ENCODE measurements at regions not wholly inside any gene's neighbourhood (a gene's known extent, or its start where the extent isn't known, plus 50 kb on each side); places are given as distances from the start of the nearest gene placed in this dataset.

DNA sequence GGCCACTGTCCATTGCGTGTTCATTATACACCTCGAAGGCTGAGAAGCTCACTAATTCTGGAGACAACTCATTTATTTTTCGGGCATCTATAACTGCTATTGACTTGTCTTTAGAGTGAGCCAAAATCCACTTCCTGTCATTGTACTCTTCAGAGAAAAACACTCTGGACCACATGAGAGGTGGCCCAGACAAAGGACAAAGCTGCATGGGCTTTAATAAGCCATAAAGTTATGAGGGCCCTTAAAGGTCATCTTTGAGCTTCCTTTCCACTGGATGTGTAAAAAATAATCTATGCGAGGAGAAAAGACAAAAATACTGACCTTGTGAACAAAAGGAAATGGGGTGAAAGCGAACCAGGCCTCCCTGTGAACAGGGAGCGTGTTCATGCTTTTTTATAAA, 63.5 kb upstream of the ZC3H12C start:
- no peaks in the 10 kb centered on the region for H3K36me3 ChIP-seq
- H3K9me3 ChIP-seq = no peaks in the 10 kb centered on the region
- no peaks in the 10 kb centered on the region for H3K4me1 ChIP-seq (replicated peaks)
- WGBS = 67% methylated on average over 6 of the region's 6 CpGs
- no peak for DNase-seq (ENCODE audit: low spot score)
- no peak overlapping the region for H3K27ac ChIP-seq
- no peaks in the 10 kb centered on the region for H3K27me3 ChIP-seq (replicated peaks; ENCODE audit: insufficient read depth)
- no peak for TF ChIP-seq POLR2AphosphoS5 (IDR thresholded peaks at IDR 0.05)
- TF ChIP-seq CTCF (IDR thresholded peaks at IDR 0.05) = no peak
- no peak for TF ChIP-seq POLR2A (IDR thresholded peaks at IDR 0.05)
- no peak overlapping the region for H3K4me3 ChIP-seq
- intact Hi-C loops (cut with DNase I) = no loop called here

GRCh38 chr11:110031171-110031570, 62.0 kb upstream of the ZC3H12C start:
- H3K36me3 ChIP-seq = no peaks in the 10 kb centered on the region
- H3K27me3 ChIP-seq (replicated peaks; ENCODE audit: insufficient read depth) = no peaks in the 10 kb centered on the region
- no peak overlapping the region for H3K4me3 ChIP-seq
- no peak overlapping the region for H3K27ac ChIP-seq
- no peaks in the 10 kb centered on the region for H3K9me3 ChIP-seq
- DNase-seq (ENCODE audit: low spot score) = no peak
- H3K4me1 ChIP-seq (replicated peaks) = no peaks in the 10 kb centered on the region
- 75% methylated on average over 2 of the region's 2 CpGs for WGBS
- no peak for TF ChIP-seq POLR2A (IDR thresholded peaks at IDR 0.05)
- TF ChIP-seq POLR2AphosphoS5 (IDR thresholded peaks at IDR 0.05) = no peak
- no peak for TF ChIP-seq CTCF (IDR thresholded peaks at IDR 0.05)
- intact Hi-C loops (cut with DNase I) = no loop called here

- H3K9me3 ChIP-seq = no peaks in the 10 kb centered on the region
- H3K27me3 ChIP-seq (replicated peaks; ENCODE audit: insufficient read depth) = no peaks in the 10 kb centered on the region
- no peak for DNase-seq (ENCODE audit: low spot score)
- TF ChIP-seq POLR2A (IDR thresholded peaks at IDR 0.05) (no peak), CTCF (IDR thresholded peaks at IDR 0.05) (no peak), POLR2AphosphoS5 (IDR thresholded peaks at IDR 0.05) (no peak)
- no peaks in the 10 kb centered on the region for H3K36me3 ChIP-seq
- H3K4me3 ChIP-seq = no peak overlapping the region
- no peak overlapping the region for H3K27ac ChIP-seq
- 68% methylated on average over 5 of the region's 5 CpGs for WGBS
- intact Hi-C loops (cut with DNase I) = no loop called here
- H3K4me1 ChIP-seq (replicated peaks) = no peaks in the 10 kb centered on the region
Measured at GRCh38 chr11:110032259-110032658, 60.9 kb upstream of the ZC3H12C start.

DNA sequence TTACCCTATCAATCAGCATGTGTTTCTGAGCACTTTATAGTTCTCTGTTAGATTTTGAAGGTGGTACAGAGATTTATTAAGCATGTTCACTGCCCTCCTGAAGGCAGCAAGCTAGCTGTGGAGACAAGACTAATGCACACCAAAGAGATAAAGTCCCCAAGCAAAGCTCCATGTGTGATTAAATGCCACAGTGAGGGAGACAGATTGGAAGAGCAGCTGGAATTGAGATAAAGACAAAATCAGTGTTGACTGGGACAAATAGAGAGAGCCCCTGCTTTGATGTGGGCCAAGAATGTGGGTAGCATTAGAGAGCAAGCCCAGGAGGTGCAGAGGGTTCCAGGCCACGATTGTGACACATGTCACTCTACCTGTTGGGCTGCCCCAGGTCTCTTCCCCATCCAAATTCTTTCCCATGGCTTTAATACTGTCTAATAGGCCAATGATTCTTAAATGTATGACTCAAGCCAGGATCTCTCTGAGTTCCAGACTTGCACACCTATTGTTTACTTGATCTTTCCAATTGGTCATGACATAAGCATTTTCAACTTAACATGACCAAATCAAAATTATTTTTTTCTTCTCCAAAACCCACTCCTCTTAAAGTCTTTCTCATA, 60.1 kb upstream of the ZC3H12C start:
- Histone ChIP-seq H3K4me1 (replicated peaks) (no peaks in the 10 kb centered on the region), H3K9me3 (no peaks in the 10 kb centered on the region), H3K4me3 (no peak overlapping the region), H3K36me3 (no peaks in the 10 kb centered on the region), H3K27ac (no peak overlapping the region), H3K27me3 (replicated peaks; ENCODE audit: insufficient read depth) (no peaks in the 10 kb centered on the region)
- 50% methylated on average over 1 of the region's 1 CpG for WGBS
- no peak for DNase-seq (ENCODE audit: low spot score)
- intact Hi-C loops (cut with DNase I) = no loop called here
- TF ChIP-seq POLR2AphosphoS5 (IDR thresholded peaks at IDR 0.05) (no peak), CTCF (IDR thresholded peaks at IDR 0.05) (no peak), POLR2A (IDR thresholded peaks at IDR 0.05) (no peak)

- no peak overlapping the region for H3K4me3 ChIP-seq
- no peaks in the 10 kb centered on the region for H3K27me3 ChIP-seq (replicated peaks; ENCODE audit: insufficient read depth)
- H3K4me1 ChIP-seq (replicated peaks) = no peaks in the 10 kb centered on the region
- no peak overlapping the region for H3K27ac ChIP-seq
- intact Hi-C loops (cut with DNase I) = no loop called here
- no peak for TF ChIP-seq POLR2A (IDR thresholded peaks at IDR 0.05)
- TF ChIP-seq POLR2AphosphoS5 (IDR thresholded peaks at IDR 0.05) = no peak
- TF ChIP-seq CTCF (IDR thresholded peaks at IDR 0.05) = no peak
- no peaks in the 10 kb centered on the region for H3K9me3 ChIP-seq
- no peak for DNase-seq (ENCODE audit: low spot score)
- H3K36me3 ChIP-seq = no peaks in the 10 kb centered on the region
- WGBS = 63% methylated on average over 4 of the region's 4 CpGs
Measured at GRCh38 chr11:110034806-110035205, 58.4 kb upstream of the ZC3H12C start.

All from prostate gland (tissue), 2 donors.